ENCODE measurements at regions not wholly inside any gene's neighbourhood (a gene's known extent, or its start where the extent isn't known, plus 50 kb on each side); places are given as distances from the start of the nearest gene placed in this dataset.

DNA sequence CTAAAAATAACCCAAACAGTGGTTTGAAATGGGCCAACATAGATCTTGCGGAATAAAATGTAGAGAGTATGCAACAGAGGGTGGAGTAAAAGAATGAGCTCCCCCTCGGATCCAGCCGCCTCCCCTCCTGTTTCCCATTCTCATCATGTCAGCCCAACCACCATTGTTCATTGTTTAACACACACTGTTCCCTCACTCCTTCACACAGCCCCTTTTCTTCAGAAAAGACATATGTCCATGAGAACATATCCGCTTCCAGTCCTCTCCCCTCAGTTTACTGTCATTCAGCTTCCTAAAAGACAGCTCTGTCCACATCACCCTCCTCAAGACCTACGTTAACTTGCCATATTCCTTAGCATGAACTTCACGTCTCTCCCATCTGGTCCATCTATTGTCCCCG, 62.9 kb upstream of the SERTAD2 start:
- no peak for TF ChIP-seq POLR2A (IDR thresholded peaks at IDR 0.05)
- TF ChIP-seq, protein P1, sequence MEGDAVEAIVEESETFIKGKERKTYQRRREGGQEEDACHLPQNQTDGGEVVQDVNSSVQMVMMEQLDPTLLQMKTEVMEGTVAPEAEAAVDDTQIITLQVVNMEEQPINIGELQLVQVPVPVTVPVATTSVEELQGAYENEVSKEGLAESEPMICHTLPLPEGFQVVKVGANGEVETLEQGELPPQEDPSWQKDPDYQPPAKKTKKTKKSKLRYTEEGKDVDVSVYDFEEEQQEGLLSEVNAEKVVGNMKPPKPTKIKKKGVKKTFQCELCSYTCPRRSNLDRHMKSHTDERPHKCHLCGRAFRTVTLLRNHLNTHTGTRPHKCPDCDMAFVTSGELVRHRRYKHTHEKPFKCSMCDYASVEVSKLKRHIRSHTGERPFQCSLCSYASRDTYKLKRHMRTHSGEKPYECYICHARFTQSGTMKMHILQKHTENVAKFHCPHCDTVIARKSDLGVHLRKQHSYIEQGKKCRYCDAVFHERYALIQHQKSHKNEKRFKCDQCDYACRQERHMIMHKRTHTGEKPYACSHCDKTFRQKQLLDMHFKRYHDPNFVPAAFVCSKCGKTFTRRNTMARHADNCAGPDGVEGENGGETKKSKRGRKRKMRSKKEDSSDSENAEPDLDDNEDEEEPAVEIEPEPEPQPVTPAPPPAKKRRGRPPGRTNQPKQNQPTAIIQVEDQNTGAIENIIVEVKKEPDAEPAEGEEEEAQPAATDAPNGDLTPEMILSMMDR (IDR thresholded peaks at IDR 0.05), result no peak
- TF ChIP-seq EP300 (IDR thresholded peaks at IDR 0.05), result no peak
- no peak for TF ChIP-seq POLR2AphosphoS5 (IDR thresholded peaks at IDR 0.05)
